ENCODE measurements at regions not wholly inside any gene's neighbourhood (a gene's known extent, or its start where the extent isn't known, plus 50 kb on each side); places are given as distances from the start of the nearest gene placed in this dataset.

GRCh38 chr11:130624971-130625544, 176.6 kb downstream of the ADAMTS15 start:
- in situ Hi-C loops (cut with HindIII; ENCODE audit: low sequenced_read_pairs) = no loop called here
- no peak for TF ChIP-seq CTCF (IDR thresholded peaks at IDR 0.05; ENCODE audit: low read depth, low read length, missing control alignments)
- H3K4me3 ChIP-seq (ENCODE audit: low read depth, low read length) = no peak overlapping the region
- peak; percentile 87 for DNase-seq (ENCODE audit: low read depth)

GRCh38 chr11:130625578-130626306, 177.3 kb downstream of the ADAMTS15 start:
- no peak overlapping the region for H3K4me3 ChIP-seq (ENCODE audit: low read depth, low read length)
- no peak for TF ChIP-seq CTCF (IDR thresholded peaks at IDR 0.05; ENCODE audit: low read depth, low read length, missing control alignments)
- no peak for DNase-seq (ENCODE audit: low read depth)
- in situ Hi-C loops (cut with HindIII; ENCODE audit: low sequenced_read_pairs) = no loop called here

GRCh38 chr11:130629039-130629438, 180.6 kb downstream of the ADAMTS15 start:
- DNase-seq (ENCODE audit: low read depth) = no peak
- no peak overlapping the region for H3K4me3 ChIP-seq (ENCODE audit: low read depth, low read length)
- in situ Hi-C loops (cut with HindIII; ENCODE audit: low sequenced_read_pairs) = no loop called here
- TF ChIP-seq CTCF (IDR thresholded peaks at IDR 0.05; ENCODE audit: low read depth, low read length, missing control alignments) = no peak

- H3K4me3 ChIP-seq (ENCODE audit: low read depth, low read length) = no peak overlapping the region
- TF ChIP-seq CTCF (IDR thresholded peaks at IDR 0.05; ENCODE audit: low read depth, low read length, missing control alignments) = no peak
- in situ Hi-C loops (cut with HindIII; ENCODE audit: low sequenced_read_pairs) = no loop called here
- peak; percentile 72 for DNase-seq (ENCODE audit: low read depth)
Observed at GRCh38 chr11:130631119-130631518, 182.7 kb downstream of the ADAMTS15 start.

GRCh38 chr11:130633466-130633865, 185.0 kb downstream of the ADAMTS15 start:
- H3K4me3 ChIP-seq (ENCODE audit: low read depth, low read length) = no peak overlapping the region
- no peak for TF ChIP-seq CTCF (IDR thresholded peaks at IDR 0.05; ENCODE audit: low read depth, low read length, missing control alignments)
- no peak for DNase-seq (ENCODE audit: low read depth)
- in situ Hi-C loops (cut with HindIII; ENCODE audit: low sequenced_read_pairs) = no loop called here

- H3K4me3 ChIP-seq (ENCODE audit: low read depth, low read length) = no peak overlapping the region
- in situ Hi-C loops (cut with HindIII; ENCODE audit: low sequenced_read_pairs) = no loop called here
- TF ChIP-seq CTCF (IDR thresholded peaks at IDR 0.05; ENCODE audit: low read depth, low read length, missing control alignments) = no peak
- DNase-seq (ENCODE audit: low read depth) = no peak
Observed at GRCh38 chr11:130634186-130634585, 185.7 kb downstream of the ADAMTS15 start.

Measured in astrocyte of the cerebellum (primary cell).